ENCODE measurements at regions not wholly inside any gene's neighbourhood (a gene's known extent, or its start where the extent isn't known, plus 50 kb on each side); places are given as distances from the start of the nearest gene placed in this dataset.

- TF ChIP-seq, protein P1, sequence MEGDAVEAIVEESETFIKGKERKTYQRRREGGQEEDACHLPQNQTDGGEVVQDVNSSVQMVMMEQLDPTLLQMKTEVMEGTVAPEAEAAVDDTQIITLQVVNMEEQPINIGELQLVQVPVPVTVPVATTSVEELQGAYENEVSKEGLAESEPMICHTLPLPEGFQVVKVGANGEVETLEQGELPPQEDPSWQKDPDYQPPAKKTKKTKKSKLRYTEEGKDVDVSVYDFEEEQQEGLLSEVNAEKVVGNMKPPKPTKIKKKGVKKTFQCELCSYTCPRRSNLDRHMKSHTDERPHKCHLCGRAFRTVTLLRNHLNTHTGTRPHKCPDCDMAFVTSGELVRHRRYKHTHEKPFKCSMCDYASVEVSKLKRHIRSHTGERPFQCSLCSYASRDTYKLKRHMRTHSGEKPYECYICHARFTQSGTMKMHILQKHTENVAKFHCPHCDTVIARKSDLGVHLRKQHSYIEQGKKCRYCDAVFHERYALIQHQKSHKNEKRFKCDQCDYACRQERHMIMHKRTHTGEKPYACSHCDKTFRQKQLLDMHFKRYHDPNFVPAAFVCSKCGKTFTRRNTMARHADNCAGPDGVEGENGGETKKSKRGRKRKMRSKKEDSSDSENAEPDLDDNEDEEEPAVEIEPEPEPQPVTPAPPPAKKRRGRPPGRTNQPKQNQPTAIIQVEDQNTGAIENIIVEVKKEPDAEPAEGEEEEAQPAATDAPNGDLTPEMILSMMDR (conservative IDR thresholded peaks at IDR 0.05) = no peak
- TF ChIP-seq ZFX (IDR thresholded peaks at IDR 0.05) = no peak
These were observed 204.2 kb upstream of the HABP2 start for GRCh38 chr10:113348694-113349093.

Measured in C4-2B (cell line).